PC-9 (cell line): ENCODE measurements at regions not wholly inside any gene's neighbourhood (a gene's known extent, or its start where the extent isn't known, plus 50 kb on each side); places are given as distances from the start of the nearest gene placed in this dataset.

ENCODE experiments used
- BruUV-seq: library from RNA; stranded (reverse); fragments of 400-500 nt; replicated peaks from 2 replicates; lab custom pipeline; 2021; lab: Mats Ljungman, UMichigan
- CTCF ChIA-PET: fragments of 300-600 bp; sonication (Branson Sonifier 250); formaldehyde crosslinking; loops from one replicate; lab custom pipeline; 2022; ENCODE audit warnings: antibody characterized with exemption; lab: Charles Lee
- POLR2A ChIA-PET: fragments of 300-600 bp; sonication (Branson Sonifier 250); formaldehyde crosslinking; loops from one replicate; lab custom pipeline; 2022; ENCODE audit warnings: antibody characterized with exemption; ENCODE audit not compliant: unreplicated experiment; lab: Charles Lee
- DNase-seq, 2 experiments: peaks; one replicate each; pipeline versions ENCODE4 v3.0.0 to v3.0.0-alpha.2; 2015 to 2022; ENCODE audit warnings: mixed read lengths in 1 of 2
- H2AFZ ChIP-seq: fragments of 200-600 bp; sonication (generic); 2 replicates; pipeline ENCODE4 v1.8.1; 2017; ENCODE audit warnings: antibody characterized with exemption
- H3F3A ChIP-seq: fragments of 200-600 bp; sonication (generic); 2 replicates; pipeline ENCODE4 v1.8.1; 2017; ENCODE audit warnings: antibody characterized with exemption, mild to moderate bottlenecking, low read depth; ENCODE audit not compliant: insufficient read depth
- H3K27ac ChIP-seq: fragments of 200-600 bp; sonication (generic); 2 replicates; pipeline ENCODE4 v1.6.1; 2016; ENCODE audit warnings: mixed run types
- H3K27me3 ChIP-seq: fragments of 200-600 bp; sonication (generic); 2 replicates; pipeline ENCODE4 v1.6.1; 2016; ENCODE audit warnings: low read depth, mixed run types; ENCODE audit not compliant: insufficient read depth
- H3K36me3 ChIP-seq: fragments of 200-600 bp; sonication (generic); 2 replicates; pipeline ENCODE4 v1.6.1; 2016; ENCODE audit warnings: low read depth, mixed run types
- H3K4me1 ChIP-seq: fragments of 200-600 bp; sonication (generic); replicated peaks from 2 replicates; pipeline ENCODE4 v1.6.1; 2016; ENCODE audit warnings: mixed run types; ENCODE audit not compliant: insufficient read depth
- H3K4me2 ChIP-seq: fragments of 200-600 bp; sonication (generic); 2 replicates; pipeline ENCODE4 v1.6.1; 2017; ENCODE audit warnings: mixed run types
- H3K4me3 ChIP-seq: fragments of 200-600 bp; sonication (generic); 2 replicates; pipeline ENCODE4 v1.6.1; 2016; ENCODE audit warnings: mixed run types
- H3K79me2 ChIP-seq: fragments of 200-600 bp; sonication (generic); 2 replicates; pipeline ENCODE4 v1.6.1; 2017; ENCODE audit warnings: low read depth, mixed run types
- H3K9me2 ChIP-seq: fragments of 200-600 bp; sonication (generic); 2 replicates; pipeline ENCODE4 v1.8.1; 2017; ENCODE audit warnings: mild to moderate bottlenecking; ENCODE audit not compliant: insufficient read depth
- H3K9me3 ChIP-seq: fragments of 200-600 bp; sonication (generic); 2 replicates; pipeline ENCODE4 v1.8.1; 2016; ENCODE audit warnings: low read depth; ENCODE audit not compliant: insufficient read depth
- H4K20me1 ChIP-seq: fragments of 200-600 bp; sonication (generic); 2 replicates; pipeline ENCODE4 v1.8.1; 2017; ENCODE audit not compliant: insufficient read depth
- CTCF ChIP-seq: fragments of 200-600 bp; sonication (generic); conservative IDR thresholded peaks from 2 replicates; pipeline ENCODE4 v1.6.1; 2017; ENCODE audit warnings: mixed run types, antibody characterized with exemption, mild to moderate bottlenecking, moderate library complexity
- EZH2 ChIP-seq: fragments of 200-600 bp; sonication (generic); IDR thresholded peaks from 2 replicates; pipeline ENCODE4 v1.8.0; 2017; ENCODE audit warnings: antibody characterized with exemption, low read depth
- intact Hi-C: fragments of 100-400 bp; cut with micrococcal nuclease; formaldehyde crosslinking; loops from one replicate; pipeline ENCODE4 v1.10.0; 2022; ENCODE audit not compliant: unreplicated experiment

GRCh38 chr2:13005048-13005447 is 288.3 kb downstream of the TRIB2 start:
- Histone ChIP-seq H3K27me3 (no peaks in the 10 kb centered on the region), H4K20me1 (no peaks in the 10 kb centered on the region), H3K4me1 (peaks cover 9% of the 10 kb centered on the region; the same call in 1 of the 2 replicates), H3K4me2 (no peak overlapping the region), H3K36me3 (no peaks in the 10 kb centered on the region), H2AFZ (no peak overlapping the region), H3K9me3 (no peaks in the 10 kb centered on the region), H3K79me2 (no peaks in the 10 kb centered on the region), H3K27ac (no peak overlapping the region), H3K9me2 (no peaks in the 10 kb centered on the region), H3K4me3 (no peak overlapping the region), H3F3A (no peaks in the 10 kb centered on the region)
- intact Hi-C loops: loop anchor here (5.0 to 10.0 kb wide), 2 partner anchors 73 to 1310 kb away; no protein-coding TSS in a partner anchor
- ChIA-PET POLR2A (no interaction called here), CTCF (no interaction called here)
- no peak for DNase-seq
- no peak for TF ChIP-seq CTCF
- BruUV-seq: no TSS peak

- Histone ChIP-seq H2AFZ (no peak overlapping the region), H3K4me1 (peaks cover 9% of the 10 kb centered on the region; the same call in 1 of the 2 replicates), H4K20me1 (no peaks in the 10 kb centered on the region), H3F3A (no peaks in the 10 kb centered on the region), H3K27ac (no peak overlapping the region), H3K4me3 (no peak overlapping the region), H3K9me2 (no peaks in the 10 kb centered on the region), H3K36me3 (no peaks in the 10 kb centered on the region), H3K4me2 (no peak overlapping the region), H3K79me2 (no peaks in the 10 kb centered on the region), H3K27me3 (no peaks in the 10 kb centered on the region), H3K9me3 (no peaks in the 10 kb centered on the region)
- intact Hi-C loops: loop anchor here (5.0 to 10.0 kb wide), 2 partner anchors 74 to 1311 kb away; no protein-coding TSS in a partner anchor
- ChIA-PET CTCF (interaction anchor here (1.4 to 1.8 kb wide), 3 partner anchors 15 to 1177 kb away, joined by 4 to 9 read pairs (median 4); no protein-coding TSS in a partner anchor), POLR2A (no interaction called here)
- DNase-seq: no peak
- BruUV-seq: no TSS peak
- TF ChIP-seq EZH2 (no peak), CTCF (no peak)
These were observed 289.1 kb downstream of the TRIB2 start for GRCh38 chr2:13005761-13006335.

GRCh38 chr2:13006426-13006825 is 289.7 kb downstream of the TRIB2 start:
- Histone ChIP-seq H3K4me1 (peaks cover 9% of the 10 kb centered on the region; the same call in 1 of the 2 replicates), H3K27ac (no peak overlapping the region), H3F3A (no peaks in the 10 kb centered on the region), H3K9me3 (no peaks in the 10 kb centered on the region), H3K79me2 (no peaks in the 10 kb centered on the region), H4K20me1 (no peaks in the 10 kb centered on the region), H3K9me2 (no peaks in the 10 kb centered on the region), H2AFZ (no peak overlapping the region), H3K27me3 (no peaks in the 10 kb centered on the region), H3K4me2 (peak overlapping the region; percentile 46), H3K36me3 (no peaks in the 10 kb centered on the region), H3K4me3 (no peak overlapping the region)
- BruUV-seq: no TSS peak
- POLR2A ChIA-PET: interaction anchor here (0.7 kb wide), 1 partner anchor 290 kb away, joined by 7 read pairs; no protein-coding TSS in a partner anchor
- CTCF ChIA-PET: interaction anchor here (1.4 to 1.8 kb wide), 3 partner anchors 15 to 1177 kb away, joined by 4 to 9 read pairs (median 4); no protein-coding TSS in a partner anchor
- intact Hi-C loops: loop anchor here (5.0 to 10.0 kb wide), 2 partner anchors 74 to 1312 kb away; no protein-coding TSS in a partner anchor
- TF ChIP-seq CTCF (no peak), EZH2 (no peak)
- no peak for DNase-seq
